Endothelial cell of umbilical vein (primary cell): ENCODE measurements at regions not wholly inside any gene's neighbourhood (a gene's known extent, or its start where the extent isn't known, plus 50 kb on each side); places are given as distances from the start of the nearest gene placed in this dataset.

ENCODE experiments used
- BruUV-seq: library from RNA; stranded (reverse); fragments of 400-500 nt; replicated peaks from 2 replicates; lab custom pipeline; 2021; lab: Mats Ljungman, UMichigan
- CTCF ChIA-PET: fragments of 300-600, 350-600 bp; sonication (Branson Sonifier 250); formaldehyde crosslinking; loops from one replicate; lab custom pipeline; 2021; ENCODE audit warnings: antibody characterized with exemption, inconsistent platforms; lab: Charles Lee
- POLR2A ChIA-PET: fragments of 300-600, 350-600 bp; sonication (Branson Sonifier 250); formaldehyde crosslinking; loops from one replicate; lab custom pipeline; 2021; ENCODE audit warnings: antibody characterized with exemption, inconsistent platforms; lab: Charles Lee
- DNase-seq: peaks from one replicate; pipeline ENCODE4 v3.0.0-alpha.2; 2011; ENCODE audit warnings: low read depth, low spot score
- FAIRE-seq: peaks from 2 replicates; lab custom pipeline; 2011; peaks lifted over from hg19 to GRCh38; lab: Jason Lieb, UNC
- H2AFZ ChIP-seq: 2 replicates; pipeline ENCODE4 v1.6.0; 2012; ENCODE audit warnings: low read depth, low read length, control low read depth, inconsistent platforms
- H3K27ac ChIP-seq: 2 replicates; pipeline ENCODE4 v1.5.1; 2011; ENCODE audit warnings: low read depth, mild to moderate bottlenecking, control low read depth, low read length, moderate library complexity; ENCODE audit not compliant: insufficient read depth
- H3K27me3 ChIP-seq, 2 experiments: 2 replicates each; pipeline versions ENCODE4 v1.6.0 to v1.6.1; 2011; ENCODE audit warnings: low read length in 2 of 2, mixed read lengths in 1 of 2; ENCODE audit not compliant: control insufficient read depth in 2 of 2, insufficient read depth in 2 of 2
- H3K36me3 ChIP-seq, 2 experiments: 2 replicates in 1 of 2; 3 replicates in 1 of 2; pipeline ENCODE4 v1.5.1; 2011; ENCODE audit warnings: low read length in 2 of 2, mild to moderate bottlenecking in 1 of 2, moderate library complexity in 1 of 2; ENCODE audit not compliant: control insufficient read depth in 2 of 2, insufficient read depth in 2 of 2; ENCODE audit errors: extremely low read depth in 1 of 2
- H3K4me1 ChIP-seq: 3 replicates; pipeline ENCODE4 v1.5.1; 2011; ENCODE audit warnings: mild to moderate bottlenecking, low read length; ENCODE audit not compliant: control insufficient read depth, insufficient read depth; ENCODE audit errors: extremely low read depth
- H3K4me2 ChIP-seq: 2 replicates; pipeline ENCODE4 v1.6.1; 2011; ENCODE audit warnings: low read length, control low read depth, mixed read lengths; ENCODE audit not compliant: insufficient read depth
- H3K4me3 ChIP-seq, 3 experiments: fragments of 200-600 bp in 1 of 3; sonication (generic), shearing (Covaris generic) in 1 of 3; replicated peaks in 1 of 3; 2 replicates each; pipeline ENCODE4 v1.5.1; 2011 to 2016; ENCODE audit warnings: control low read depth in 3 of 3, low read length in 3 of 3, mild to moderate bottlenecking in 2 of 3, inconsistent platforms in 1 of 3, low read depth in 1 of 3, moderate library complexity in 1 of 3; ENCODE audit not compliant: insufficient read depth in 1 of 3
- H3K79me2 ChIP-seq: 2 replicates; pipeline ENCODE4 v1.6.0; 2012; ENCODE audit warnings: low read length, inconsistent platforms; ENCODE audit not compliant: control insufficient read depth, insufficient read depth
- H3K9ac ChIP-seq: replicated peaks from 2 replicates; pipeline ENCODE3; 2011; ENCODE audit warnings: low read length, control low read depth; ENCODE audit not compliant: insufficient read depth; ENCODE audit errors: extremely low read depth
- H3K9me1 ChIP-seq: replicated peaks from 3 replicates; pipeline ENCODE4 v1.6.0; 2011; ENCODE audit warnings: mild to moderate bottlenecking, low read length; ENCODE audit not compliant: control insufficient read depth, insufficient read depth; ENCODE audit errors: extremely low read depth
- H3K9me3 ChIP-seq: replicated peaks from 2 replicates; pipeline ENCODE4 v1.5.1; 2012; ENCODE audit warnings: low read length, inconsistent platforms; ENCODE audit not compliant: control insufficient read depth, insufficient read depth
- H4K20me1 ChIP-seq: replicated peaks from 2 replicates; pipeline ENCODE3; 2011; ENCODE audit warnings: mild to moderate bottlenecking, low read length; ENCODE audit not compliant: control insufficient read depth, insufficient read depth; ENCODE audit errors: extremely low read depth
- CTCF ChIP-seq, 2 donors: IDR thresholded peaks; 1 replicate in 1 of 2; 2 replicates in 1 of 2; pipeline ENCODE4 v1.5.1; 2011; ENCODE audit warnings: low read length in 2 of 2, mild to moderate bottlenecking in 2 of 2, moderate library complexity in 2 of 2, control low read depth in 1 of 2, inconsistent platforms in 1 of 2, low read depth in 1 of 2; ENCODE audit not compliant: insufficient read depth in 1 of 2; ENCODE audit errors: extremely low read depth in 1 of 2
- EZH2 ChIP-seq: IDR thresholded peaks from 2 replicates; pipeline ENCODE4 v1.6.1; 2012; ENCODE audit warnings: borderline replicate concordance, low read depth, mild to moderate bottlenecking, moderate library complexity, low read length, inconsistent platforms; ENCODE audit not compliant: severe bottlenecking
- FOS ChIP-seq: IDR thresholded peaks from 2 replicates; pipeline ENCODE4 v1.6.1; 2011; ENCODE audit warnings: mild to moderate bottlenecking, low read length, moderate library complexity, borderline replicate concordance; ENCODE audit not compliant: insufficient read depth
- GATA2 ChIP-seq: IDR thresholded peaks from 2 replicates; pipeline ENCODE4 v1.7.0; 2011; ENCODE audit warnings: low read depth, mild to moderate bottlenecking, moderate library complexity, mixed read lengths, low read length; ENCODE audit not compliant: insufficient read length, insufficient read depth
- JUN ChIP-seq: IDR thresholded peaks from 2 replicates; pipeline ENCODE4 v1.6.1; 2011; ENCODE audit warnings: borderline replicate concordance, low read depth; ENCODE audit not compliant: insufficient read length, insufficient read depth
- MYC ChIP-seq: IDR thresholded peaks from one replicate; pipeline ENCODE4 v1.6.1; 2011; ENCODE audit warnings: mild to moderate bottlenecking, low read depth, low read length
- POLR2A ChIP-seq: IDR thresholded peaks from 2 replicates; pipeline ENCODE4 v1.6.1; 2012; ENCODE audit warnings: low read depth, mild to moderate bottlenecking, control low read depth, low read length
- POLR2AphosphoS5 ChIP-seq: IDR thresholded peaks from 2 replicates; pipeline ENCODE4 v1.6.1; 2012; ENCODE audit warnings: low read depth, mild to moderate bottlenecking, control low read depth, low read length, moderate library complexity; ENCODE audit not compliant: insufficient read depth
- dilution Hi-C: fragments of 300-500 bp; cut with MboI; formaldehyde crosslinking; loops from one replicate; pipeline ENCODE4 v1.15.0; 2019; ENCODE audit warnings: low sequenced_read_pairs; ENCODE audit not compliant: extremely low pct_ligation_motif_present
- intact Hi-C: fragments of 100-400 bp; cut with micrococcal nuclease; formaldehyde crosslinking; loops from one replicate; pipeline ENCODE4 v1.10.0; 2022
- TF ChIP-seq, protein P1 (sequence below): IDR thresholded peaks from 2 replicates; pipeline ENCODE4 v1.6.1; 2011; ENCODE audit not compliant: insufficient read depth, insufficient read length

GRCh38 chr7:149375234-149376008, 85.4 kb downstream of the ZNF777 start:
- Histone ChIP-seq H3K4me2 (no peak overlapping the region), H3K27ac (no peak overlapping the region), H3K4me3 (no peak overlapping the region), H2AFZ (no peak overlapping the region), H3K9me3 (no peaks in the 10 kb centered on the region), H3K36me3 (no peaks in the 10 kb centered on the region), H3K4me1 (no peaks in the 10 kb centered on the region), H4K20me1 (no peaks in the 10 kb centered on the region), H3K79me2 (no peaks in the 10 kb centered on the region), H3K9me1 (no peaks in the 10 kb centered on the region), H3K27me3 (no peaks in the 10 kb centered on the region), H3K9ac (no peak overlapping the region)
- ChIA-PET POLR2A (no interaction called here), CTCF (interaction anchor here (1.0 to 1.3 kb wide), 2 partner anchors 12 to 65 kb away, joined by 4 read pairs; no protein-coding TSS in a partner anchor)
- FAIRE-seq (no peak), DNase-seq (no peak)
- dilution Hi-C loops (no loop called here), intact Hi-C loops (no loop called here)
- TF ChIP-seq, protein P1, sequence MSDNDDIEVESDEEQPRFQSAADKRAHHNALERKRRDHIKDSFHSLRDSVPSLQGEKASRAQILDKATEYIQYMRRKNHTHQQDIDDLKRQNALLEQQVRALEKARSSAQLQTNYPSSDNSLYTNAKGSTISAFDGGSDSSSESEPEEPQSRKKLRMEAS, result no peak
- no peak for TF ChIP-seq CTCF (IDR thresholded peaks at IDR 0.05; ENCODE audit: extremely low read depth in 1 of 2, insufficient read depth in 1 of 2, low read depth in 1 of 2, low read length in 2 of 2)
- no peak for TF ChIP-seq JUN
- TF ChIP-seq GATA2, result no peak
- no peak for TF ChIP-seq EZH2
- no peak for TF ChIP-seq POLR2A
- no peak for TF ChIP-seq FOS
- no peak for TF ChIP-seq POLR2AphosphoS5
- no peak for TF ChIP-seq MYC
- no TSS peak for BruUV-seq
